Common myeloid progenitor, CD34-positive (primary cell): ENCODE measurements at regions not wholly inside any gene's neighbourhood (a gene's known extent, or its start where the extent isn't known, plus 50 kb on each side); places are given as distances from the start of the nearest gene placed in this dataset.

Experiments
- CTCF ChIA-PET: fragments of 350-600 bp; sonication (Branson Sonifier 250); formaldehyde crosslinking; loops from one replicate; lab custom pipeline; 2021; ENCODE audit warnings: antibody characterized with exemption; lab: Charles Lee
- POLR2A ChIA-PET: fragments of 350-600 bp; sonication (Branson Sonifier 250); formaldehyde crosslinking; loops from one replicate; lab custom pipeline; 2021; ENCODE audit warnings: antibody characterized with exemption; lab: Charles Lee
- DNase-seq, 3 donors: peaks; one replicate each; pipeline versions ENCODE4 v3.0.0 to v3.0.0-alpha.2; 2013
- H3K27ac ChIP-seq, 2 experiments: 1 replicate in 1 of 2; 2 replicates in 1 of 2; pipeline ENCODE4 v1.7.0; 2013; ENCODE audit warnings: inconsistent platforms in 2 of 2, low read length in 2 of 2, mild to moderate bottlenecking in 2 of 2, low read depth in 1 of 2, moderate library complexity in 1 of 2; ENCODE audit not compliant: severe bottlenecking in 2 of 2, insufficient read depth in 1 of 2, poor library complexity in 1 of 2
- H3K27me3 ChIP-seq, 5 experiments: replicated peaks in 2 of 5; 1 replicate in 3 of 5; 2 replicates in 2 of 5; pipeline versions ENCODE4 v1.6.1 to v1.7.0; 2013; ENCODE audit warnings: low read length in 4 of 5, mild to moderate bottlenecking in 2 of 5, moderate library complexity in 2 of 5, inconsistent platforms in 1 of 5; ENCODE audit not compliant: insufficient read depth in 5 of 5, control insufficient read depth in 4 of 5
- H3K36me3 ChIP-seq, 4 experiments: 1 replicate in 2 of 4; 2 replicates in 2 of 4; pipeline versions ENCODE4 v1.6.1 to v1.7.0; 2013; ENCODE audit warnings: low read length in 3 of 4, control low read depth in 1 of 4, mild to moderate bottlenecking in 1 of 4; ENCODE audit not compliant: control insufficient read depth in 4 of 4, insufficient read depth in 4 of 4
- H3K4me1 ChIP-seq, 4 experiments: 1 replicate in 3 of 4; 2 replicates in 1 of 4; pipeline versions ENCODE4 v1.6.1 to v1.7.1; 2013; ENCODE audit warnings: low read length in 3 of 4, mild to moderate bottlenecking in 3 of 4, control low read depth in 1 of 4, inconsistent platforms in 1 of 4, moderate library complexity in 1 of 4; ENCODE audit not compliant: control insufficient read depth in 4 of 4, insufficient read depth in 4 of 4; ENCODE audit errors: control extremely low read depth in 1 of 4
- H3K4me3 ChIP-seq, 7 experiments: 1 replicate in 4 of 7; 2 replicates in 3 of 7; pipeline versions ENCODE4 v1.5.1 to v1.7.0; 2013; ENCODE audit warnings: mild to moderate bottlenecking in 7 of 7, low read length in 6 of 7, moderate library complexity in 6 of 7, inconsistent platforms in 2 of 7, low read depth in 2 of 7, control low read depth in 1 of 7; ENCODE audit not compliant: insufficient read depth in 4 of 7, control insufficient read depth in 1 of 7; ENCODE audit errors: extremely low read depth in 1 of 7
- H3K9me3 ChIP-seq, 5 experiments: 1 replicate in 4 of 5; 2 replicates in 1 of 5; pipeline versions ENCODE4 v1.6.1 to v1.7.1; 2013; ENCODE audit warnings: low read length in 4 of 5, mild to moderate bottlenecking in 2 of 5, inconsistent platforms in 1 of 5, low read depth in 1 of 5, moderate library complexity in 1 of 5; ENCODE audit not compliant: control insufficient read depth in 4 of 5, insufficient read depth in 2 of 5; ENCODE audit errors: control extremely low read depth in 1 of 5
- WGBS: methylation state at CpG from one replicate; pipeline ENCODE4 v1.1.5; 2013; ENCODE audit not compliant: insufficient coverage; 5-methylcytosine and 5-hydroxymethylcytosine counted together

DNA sequence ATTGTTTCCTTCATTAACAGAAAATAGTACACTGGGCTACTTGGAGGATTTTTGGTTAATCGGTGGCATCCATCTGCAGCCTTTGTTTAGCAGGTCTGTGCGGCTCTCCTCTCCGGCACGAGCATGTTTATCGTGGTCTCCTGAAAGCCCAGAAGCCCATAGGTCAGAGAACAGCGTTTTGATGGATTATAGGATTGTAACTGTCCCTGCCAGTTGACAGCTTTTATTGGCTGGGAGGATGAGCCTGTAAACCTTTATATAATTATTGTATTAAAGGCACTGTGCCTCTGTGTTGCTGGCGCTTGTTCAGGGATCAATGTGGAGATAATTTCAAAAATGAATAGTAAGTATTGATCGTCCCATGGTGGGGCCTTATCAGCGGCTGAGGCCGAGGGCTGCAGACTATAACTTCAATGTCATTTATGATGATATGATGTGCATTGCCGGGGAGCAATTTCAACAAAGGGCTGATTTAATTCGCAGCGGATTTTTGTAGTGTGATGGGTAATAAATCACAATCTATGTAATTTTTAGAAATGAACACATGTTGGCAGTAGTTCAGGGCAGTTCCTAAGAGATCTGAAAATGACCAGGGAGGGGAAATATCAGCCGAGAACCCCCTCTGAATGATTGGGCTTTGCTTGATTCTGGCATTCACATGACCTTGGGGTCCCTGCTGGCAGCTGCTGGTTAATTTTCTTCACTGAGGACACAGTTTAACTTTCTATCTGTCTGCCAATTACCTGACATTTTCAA, 736.1 kb downstream of the GALR1 start:
- no peak overlapping the region for H3K27ac ChIP-seq
- 93% methylated on average over 11 of the region's 14 CpGs for WGBS
- H3K36me3 ChIP-seq, result no peaks in the 10 kb centered on the region
- DNase-seq, result no peak
- no peak overlapping the region for H3K4me3 ChIP-seq
- CTCF ChIA-PET, result no interaction called here
- H3K9me3 ChIP-seq, result peaks cover 0 to 3% (median 0%) of the 10 kb centered on the region in 5 experiments
- H3K4me1 ChIP-seq, result no peaks in the 10 kb centered on the region
- POLR2A ChIA-PET, result no interaction called here
- no peaks in the 10 kb centered on the region for H3K27me3 ChIP-seq

DNA sequence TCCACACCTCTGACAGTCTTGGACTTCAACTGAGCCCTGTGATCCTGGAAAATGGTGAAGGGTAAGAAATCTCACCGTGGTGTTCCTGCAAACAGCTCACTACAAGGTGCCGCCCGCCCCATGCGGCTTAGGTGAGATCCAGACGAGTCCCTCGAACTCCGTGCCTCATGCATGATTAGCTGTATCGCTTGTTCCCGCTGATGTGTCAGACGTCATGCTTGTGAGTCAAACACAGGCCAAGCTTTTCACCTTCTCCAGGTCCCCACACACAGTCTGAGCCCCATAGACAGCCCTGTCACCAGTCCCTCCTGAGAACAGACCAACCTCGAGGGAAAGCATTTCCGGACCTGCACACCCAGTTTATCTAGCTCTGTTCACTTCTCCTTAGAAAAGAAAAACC, 740.5 kb downstream of the GALR1 start:
- Histone ChIP-seq H3K4me1 (no peaks in the 10 kb centered on the region), H3K4me3 (no peak overlapping the region), H3K27me3 (peaks cover 0 to 2% (median 0%) of the 10 kb centered on the region in 5 experiments), H3K36me3 (no peaks in the 10 kb centered on the region), H3K27ac (no peak overlapping the region), H3K9me3 (no peaks in the 10 kb centered on the region)
- 95% methylated on average over 12 of the region's 12 CpGs for WGBS
- ChIA-PET CTCF (no interaction called here), POLR2A (no interaction called here)
- DNase-seq, result no peak

DNA sequence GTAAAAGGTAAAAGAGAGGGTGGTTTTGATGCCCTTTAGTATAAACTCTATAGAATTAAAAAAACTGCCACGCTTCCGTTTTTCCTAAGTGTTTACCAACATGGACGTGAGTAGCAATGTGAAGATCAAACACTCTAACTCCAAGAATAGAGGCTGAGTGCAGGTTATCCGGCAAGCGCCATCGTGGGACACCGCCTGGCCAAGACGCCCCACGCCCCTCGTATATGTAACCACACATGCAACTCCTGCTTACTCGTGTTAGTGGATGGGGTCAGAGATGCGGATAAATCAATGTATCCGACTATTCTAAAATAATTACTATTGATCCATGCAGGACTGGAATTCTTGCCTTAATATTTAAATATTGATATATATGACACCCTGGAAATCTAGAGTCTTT, 741.3 kb downstream of the GALR1 start:
- Histone ChIP-seq H3K36me3 (no peaks in the 10 kb centered on the region), H3K9me3 (no peaks in the 10 kb centered on the region), H3K27me3 (peaks cover 0 to 2% (median 0%) of the 10 kb centered on the region in 5 experiments), H3K4me3 (no peak overlapping the region), H3K27ac (no peak overlapping the region), H3K4me1 (no peaks in the 10 kb centered on the region)
- no peak for DNase-seq
- POLR2A ChIA-PET, result no interaction called here
- CTCF ChIA-PET, result no interaction called here
- 99% methylated on average over 9 of the region's 13 CpGs for WGBS

DNA sequence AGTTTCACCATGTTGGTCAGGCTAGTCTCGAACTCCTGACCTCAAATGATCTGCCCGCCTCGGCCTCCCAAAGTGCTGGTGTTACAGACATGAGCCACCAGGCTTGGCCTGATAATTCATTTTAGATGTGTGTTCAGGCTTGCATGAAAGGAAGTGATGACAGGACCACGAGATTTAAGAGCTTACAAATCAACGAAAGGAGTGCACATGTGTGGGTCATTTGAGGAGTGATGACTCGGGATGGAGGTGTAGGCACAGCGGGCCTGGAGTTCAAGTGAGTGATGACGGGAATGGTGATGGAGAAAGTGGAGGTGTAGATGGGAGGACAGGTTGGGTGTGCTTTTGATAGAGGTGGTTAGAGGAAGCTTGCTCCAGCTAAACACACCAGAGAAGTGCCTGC, 742.4 kb downstream of the GALR1 start:
- CTCF ChIA-PET, result no interaction called here
- Histone ChIP-seq H3K4me3 (no peak overlapping the region), H3K27me3 (peaks cover 0 to 4% (median 0%) of the 10 kb centered on the region in 5 experiments), H3K36me3 (no peaks in the 10 kb centered on the region), H3K9me3 (no peaks in the 10 kb centered on the region), H3K4me1 (no peaks in the 10 kb centered on the region), H3K27ac (no peak overlapping the region)
- WGBS, result 98% methylated on average over 4 of the region's 8 CpGs
- no peak for DNase-seq
- POLR2A ChIA-PET, result no interaction called here

DNA sequence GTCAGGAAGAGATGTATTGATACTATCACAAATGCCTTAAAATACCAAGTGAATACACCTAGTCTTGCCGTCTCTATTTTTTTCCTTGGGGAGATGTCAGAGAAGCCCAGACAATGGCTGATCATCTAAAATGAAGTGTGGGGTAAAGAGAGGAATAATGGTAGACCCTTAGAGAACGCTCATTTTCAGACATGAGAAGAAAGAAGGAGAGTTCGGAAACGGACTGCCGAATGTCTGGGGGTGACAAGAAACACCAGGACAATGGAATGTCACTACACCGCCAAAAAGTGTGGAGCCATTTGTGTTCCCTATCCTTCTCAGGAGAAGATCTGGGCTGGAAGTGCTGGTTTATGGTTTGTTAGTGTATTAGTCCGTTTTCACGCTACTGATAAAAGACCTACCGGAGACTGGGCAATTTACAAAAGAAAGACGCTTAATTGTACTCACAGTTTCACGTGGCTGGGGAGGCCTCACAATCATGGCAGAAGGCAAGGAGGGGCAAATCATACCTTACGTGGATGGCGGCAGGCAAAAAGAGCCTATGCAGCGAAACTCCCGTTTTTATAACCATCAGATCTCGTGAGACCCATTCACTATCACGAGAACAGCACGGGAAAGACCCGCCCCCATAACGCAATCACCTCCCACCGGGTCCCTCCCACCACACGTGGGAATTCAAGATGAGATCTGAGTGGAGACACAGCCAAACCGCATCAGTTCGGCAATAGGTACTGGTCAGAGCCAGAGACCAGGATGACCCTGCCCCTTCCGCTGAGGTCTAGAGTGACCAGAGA, 743.7 kb downstream of the GALR1 start:
- ChIA-PET CTCF (no interaction called here), POLR2A (no interaction called here)
- no peak for DNase-seq
- peaks cover 0 to 4% (median 0%) of the 10 kb centered on the region in 5 experiments for H3K27me3 ChIP-seq
- 94% methylated on average over 22 of the region's 25 CpGs for WGBS
- no peaks in the 10 kb centered on the region for H3K36me3 ChIP-seq
- H3K4me1 ChIP-seq, result no peaks in the 10 kb centered on the region
- no peak overlapping the region for H3K27ac ChIP-seq
- no peaks in the 10 kb centered on the region for H3K9me3 ChIP-seq
- no peak overlapping the region for H3K4me3 ChIP-seq

DNA sequence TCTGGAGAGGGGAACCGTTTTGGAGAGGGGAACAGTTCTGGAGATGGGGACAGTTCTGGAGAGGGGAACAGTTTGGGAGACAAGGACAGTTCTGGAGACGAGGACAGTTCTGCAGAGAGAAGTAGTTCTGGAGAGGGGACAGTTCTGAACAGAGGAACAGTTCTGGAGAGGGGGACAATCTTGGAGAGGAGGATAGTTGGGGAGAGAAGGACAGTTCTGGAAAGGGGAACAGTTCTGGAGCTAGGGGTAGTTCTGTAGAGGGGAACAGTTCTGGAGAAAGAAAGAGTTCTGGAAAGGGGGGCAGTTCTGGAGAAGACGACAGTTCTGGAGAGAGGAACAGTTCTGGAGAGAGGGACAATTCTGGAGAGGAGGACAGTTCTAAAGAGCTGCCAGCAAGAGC, 745.9 kb downstream of the GALR1 start:
- no peak overlapping the region for H3K27ac ChIP-seq
- DNase-seq, result no peak
- ChIA-PET CTCF (no interaction called here), POLR2A (no interaction called here)
- no peaks in the 10 kb centered on the region for H3K36me3 ChIP-seq
- no peaks in the 10 kb centered on the region for H3K4me1 ChIP-seq
- no peak overlapping the region for H3K4me3 ChIP-seq
- peaks cover 0 to 4% (median 0%) of the 10 kb centered on the region in 5 experiments for H3K27me3 ChIP-seq
- 92% methylated on average over 3 of the region's 3 CpGs for WGBS
- peaks cover 0 to 4% (median 0%) of the 10 kb centered on the region in 5 experiments for H3K9me3 ChIP-seq

DNA sequence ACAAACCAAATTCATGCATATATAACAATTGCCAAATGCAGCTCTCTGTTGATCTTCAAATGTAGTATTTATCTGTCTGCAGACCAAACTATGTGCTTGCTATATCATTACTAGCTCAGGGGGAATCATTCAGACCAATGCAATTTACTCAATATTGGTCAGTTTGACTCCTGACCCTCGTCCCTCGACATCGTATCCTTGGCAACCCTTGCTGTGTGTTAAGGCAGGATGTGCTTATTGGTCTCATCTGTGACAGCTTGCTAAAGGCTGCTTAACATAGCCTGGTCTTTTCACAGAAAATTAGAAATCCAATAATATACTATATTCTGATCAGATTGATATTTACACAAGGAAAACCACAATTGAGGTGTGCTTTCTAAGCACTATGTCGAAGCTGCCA, 747.1 kb downstream of the GALR1 start:
- Histone ChIP-seq H3K27me3 (peaks cover 0 to 4% (median 0%) of the 10 kb centered on the region in 5 experiments), H3K9me3 (peaks cover 0 to 8% (median 0%) of the 10 kb centered on the region in 5 experiments), H3K4me1 (no peaks in the 10 kb centered on the region), H3K27ac (no peak overlapping the region), H3K4me3 (no peak overlapping the region), H3K36me3 (no peaks in the 10 kb centered on the region)
- no peak for DNase-seq
- CTCF ChIA-PET, result no interaction called here
- WGBS, result 100% methylated on average over 1 of the region's 4 CpGs
- POLR2A ChIA-PET, result no interaction called here
